AG09309 (cell line): ENCODE measurements at regions not wholly inside any gene's neighbourhood (a gene's known extent, or its start where the extent isn't known, plus 50 kb on each side); places are given as distances from the start of the nearest gene placed in this dataset.

Experiments
- DNase-seq: peaks from one replicate; pipeline ENCODE4 v3.0.0-alpha.2; 2010; ENCODE audit warnings: low read depth
- H3K4me3 ChIP-seq: 2 replicates; pipeline ENCODE4 v1.5.1; 2011; ENCODE audit warnings: mild to moderate bottlenecking, low read depth, low read length, moderate library complexity; ENCODE audit not compliant: control insufficient read depth
- CTCF ChIP-seq: IDR thresholded peaks from 2 replicates; pipeline ENCODE4 v1.5.1; 2011; ENCODE audit warnings: mild to moderate bottlenecking, low read depth, low read length, inconsistent platforms; ENCODE audit not compliant: insufficient read depth, control insufficient read depth; ENCODE audit errors: missing control alignments

GRCh38 chr1:14136881-14137280, 436.9 kb downstream of the PRDM2 start:
- TF ChIP-seq CTCF: no peak
- no peak for DNase-seq
- no peak overlapping the region for H3K4me3 ChIP-seq

DNA sequence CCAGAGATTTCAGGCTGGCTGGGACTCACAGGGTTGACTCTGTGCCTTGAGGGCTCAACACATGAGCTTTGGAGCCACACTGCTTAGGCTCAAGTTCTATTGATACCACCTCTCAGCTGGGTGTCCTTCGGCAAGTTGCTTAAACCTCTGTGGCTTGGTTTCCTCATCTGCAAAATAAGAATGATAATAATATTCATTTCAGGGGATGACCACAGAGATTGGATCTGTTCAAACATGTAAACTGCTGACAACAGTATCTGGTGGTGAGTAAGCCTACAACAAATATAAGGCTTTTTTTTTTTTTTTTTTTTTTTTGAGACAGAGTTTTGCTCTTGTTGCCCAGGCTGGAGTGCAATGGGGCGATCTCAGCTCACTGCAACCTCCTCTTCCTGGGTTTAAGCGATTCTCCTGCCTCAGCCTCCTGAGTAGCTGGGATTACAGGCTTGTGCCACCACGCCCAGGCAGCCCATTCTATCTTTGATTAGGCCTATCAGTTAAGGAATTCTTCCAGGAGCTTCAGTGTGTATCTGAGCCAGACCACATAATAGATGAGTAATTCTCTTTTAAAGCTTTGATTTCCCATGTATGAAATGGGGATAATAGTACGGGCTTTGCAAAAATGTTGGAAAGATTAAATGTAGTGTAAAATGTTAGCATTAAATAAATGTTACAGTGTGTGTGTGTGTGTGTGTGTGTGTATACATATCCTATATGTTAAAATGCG, 437.6 kb downstream of the PRDM2 start:
- no peak overlapping the region for H3K4me3 ChIP-seq
- DNase-seq: no peak
- TF ChIP-seq CTCF: no peak

- TF ChIP-seq CTCF: no peak
- H3K4me3 ChIP-seq: no peak overlapping the region
- no peak for DNase-seq
Observed at GRCh38 chr1:14138135-14138506, 438.1 kb downstream of the PRDM2 start.

GRCh38 chr1:14138687-14139086, 438.7 kb downstream of the PRDM2 start:
- H3K4me3 ChIP-seq: no peak overlapping the region
- no peak for TF ChIP-seq CTCF
- no peak for DNase-seq

GRCh38 chr1:14140831-14141401, 440.9 kb downstream of the PRDM2 start:
- H3K4me3 ChIP-seq: no peak overlapping the region
- TF ChIP-seq CTCF: no peak
- no peak for DNase-seq

GRCh38 chr1:14141656-14142055, 441.7 kb downstream of the PRDM2 start:
- no peak overlapping the region for H3K4me3 ChIP-seq
- no peak for DNase-seq
- TF ChIP-seq CTCF: no peak
